GM12874 (cell line): ENCODE measurements at regions not wholly inside any gene's neighbourhood (a gene's known extent, or its start where the extent isn't known, plus 50 kb on each side); places are given as distances from the start of the nearest gene placed in this dataset.

Experiments
- CTCF ChIP-seq: IDR thresholded peaks from 2 replicates; pipeline ENCODE4 v1.5.1; 2011; ENCODE audit warnings: low read depth, mild to moderate bottlenecking, control low read depth, low read length, moderate library complexity; ENCODE audit not compliant: insufficient read depth

- TF ChIP-seq CTCF: no peak
These were observed 1128.0 kb downstream of the STPG2 start for GRCh38 chr4:97015301-97015700.

DNA sequence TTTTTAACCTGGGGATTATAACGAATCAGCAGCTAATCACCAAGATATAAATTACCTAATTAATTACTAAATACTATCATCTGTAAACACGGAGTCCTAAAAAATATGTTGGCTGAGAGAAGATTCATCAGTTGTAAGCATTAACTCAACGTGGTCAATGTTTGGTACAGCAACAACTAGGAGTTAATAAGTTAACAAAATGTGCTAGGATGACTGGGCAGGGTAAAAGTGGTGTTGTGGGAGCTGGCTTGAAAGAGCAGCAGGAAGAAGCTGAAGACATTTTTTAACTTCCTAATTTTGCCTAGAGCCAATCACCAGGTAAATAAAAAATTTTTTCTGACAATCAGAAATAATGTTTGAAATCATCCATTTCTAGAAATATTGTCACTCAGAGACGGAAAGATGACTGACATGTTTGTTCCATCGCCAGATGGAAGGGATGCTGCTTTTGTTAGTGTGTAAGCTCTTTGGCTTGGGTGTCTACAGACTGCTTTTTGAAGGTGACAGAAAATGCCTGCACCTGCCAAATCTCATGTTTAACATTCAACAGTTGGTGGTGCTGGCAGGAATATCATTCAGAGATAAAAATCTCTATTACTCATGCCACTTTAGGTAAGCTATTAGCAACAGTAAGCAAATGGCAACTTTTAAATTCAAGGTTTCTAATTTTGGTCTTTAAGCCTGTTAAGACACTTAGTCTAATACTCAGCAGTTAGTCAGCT, 1126.9 kb downstream of the STPG2 start:
- TF ChIP-seq CTCF: no peak

GRCh38 chr4:97027728-97028410, 1115.4 kb downstream of the STPG2 start:
- no peak for TF ChIP-seq CTCF

DNA sequence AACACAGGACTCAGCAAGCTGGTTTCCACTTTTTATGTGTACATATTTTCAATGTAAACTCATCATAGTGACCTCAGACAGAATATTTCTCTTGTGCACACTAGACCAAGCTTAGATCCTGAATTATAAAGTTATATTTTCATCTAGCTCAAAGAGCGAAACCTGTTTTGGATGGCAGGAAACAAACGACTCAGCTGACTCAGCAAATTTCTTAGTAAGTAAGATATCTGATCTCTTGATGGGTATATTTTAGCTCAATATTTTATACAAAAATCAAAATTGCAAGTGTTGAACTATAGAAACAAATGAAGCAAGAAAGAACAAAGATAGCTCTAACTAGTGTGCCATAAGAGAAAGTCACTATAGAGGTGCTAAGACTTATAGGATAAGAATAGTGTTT, 1114.5 kb downstream of the STPG2 start:
- no peak for TF ChIP-seq CTCF

DNA sequence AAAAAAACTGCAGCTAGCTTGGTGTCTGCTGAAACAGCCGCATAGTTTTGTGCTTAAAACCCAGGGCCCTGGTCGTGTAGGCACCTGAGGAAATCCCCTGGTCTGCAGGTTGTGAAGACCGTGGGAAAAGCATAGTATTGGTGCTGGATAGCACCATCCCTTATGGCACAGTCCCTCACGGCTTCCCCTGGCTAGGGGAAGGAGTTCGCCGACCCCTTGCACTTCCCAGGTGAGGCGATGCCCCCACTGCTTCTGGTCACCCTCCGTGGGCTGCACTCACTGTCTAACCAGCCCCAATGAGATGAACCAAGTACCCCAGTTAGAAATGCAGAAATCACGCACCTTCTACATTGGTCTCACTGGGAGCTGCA, 1105.1 kb downstream of the STPG2 start:
- no peak for TF ChIP-seq CTCF

- TF ChIP-seq CTCF: no peak
These were observed 1070.6 kb downstream of the STPG2 start for GRCh38 chr4:97072666-97073065.

- no peak for TF ChIP-seq CTCF
These were observed 1070.1 kb downstream of the STPG2 start for GRCh38 chr4:97073194-97073593.
